ELR (cell line): ENCODE measurements at regions not wholly inside any gene's neighbourhood (a gene's known extent, or its start where the extent isn't known, plus 50 kb on each side); places are given as distances from the start of the nearest gene placed in this dataset.
A peak's percentile ranks its signal among the peaks of the same experiment; 100 is the strongest.

Source experiments
- DNase-seq: peaks from one replicate; pipeline ENCODE4 v3.0.0-alpha.2; 2015; ENCODE audit warnings: low read depth

DNA sequence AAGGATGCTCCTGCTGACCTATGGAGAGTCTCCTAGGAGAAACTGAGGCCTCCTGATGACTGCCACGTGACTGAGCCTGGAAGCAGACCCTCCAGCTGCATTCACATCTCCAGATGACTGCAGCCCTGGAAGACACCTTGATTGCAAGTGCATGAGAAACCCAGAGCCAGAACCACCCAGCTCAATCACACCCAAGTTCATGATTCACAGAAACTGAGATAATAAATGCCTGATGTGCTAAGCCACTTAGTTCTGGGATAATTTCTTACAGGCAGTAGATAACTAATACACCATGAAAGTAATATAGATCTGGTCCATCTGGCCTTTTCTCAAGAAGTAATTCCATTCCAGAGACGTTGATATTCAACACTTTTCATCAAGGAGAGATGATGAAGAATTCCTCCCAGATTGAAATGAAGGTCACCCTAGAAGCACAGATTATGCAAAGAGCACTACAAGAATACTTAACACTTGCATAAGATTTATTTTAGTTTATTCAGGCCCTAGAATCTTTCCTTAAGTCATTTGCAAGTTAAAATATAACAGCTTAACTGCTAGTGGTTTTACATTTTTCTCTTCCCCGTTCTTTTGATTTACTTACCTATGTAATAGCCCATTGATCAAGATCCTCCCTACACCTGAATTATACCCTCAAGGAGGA lies 208.2 kb upstream of the INHBA start:
- no peak for DNase-seq

DNA sequence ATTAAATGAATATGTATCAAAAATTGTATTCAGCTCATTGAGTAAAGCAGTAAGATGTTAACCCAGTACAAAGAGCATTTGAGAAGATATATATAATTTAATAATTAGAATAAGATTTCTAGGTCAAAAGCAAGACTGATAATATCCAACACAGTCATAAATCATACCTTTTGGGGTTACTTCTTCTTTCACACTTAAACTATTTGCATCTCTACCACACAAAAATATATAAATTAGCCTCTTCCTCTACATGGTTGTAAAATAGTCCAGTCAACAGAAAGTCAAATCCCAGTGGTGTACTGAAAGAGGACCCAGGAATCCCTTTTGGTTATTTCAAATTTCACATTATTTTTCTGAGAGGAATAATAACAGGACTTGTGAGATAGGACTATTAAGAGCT lies 204.6 kb upstream of the INHBA start:
- DNase-seq: no peak

DNA sequence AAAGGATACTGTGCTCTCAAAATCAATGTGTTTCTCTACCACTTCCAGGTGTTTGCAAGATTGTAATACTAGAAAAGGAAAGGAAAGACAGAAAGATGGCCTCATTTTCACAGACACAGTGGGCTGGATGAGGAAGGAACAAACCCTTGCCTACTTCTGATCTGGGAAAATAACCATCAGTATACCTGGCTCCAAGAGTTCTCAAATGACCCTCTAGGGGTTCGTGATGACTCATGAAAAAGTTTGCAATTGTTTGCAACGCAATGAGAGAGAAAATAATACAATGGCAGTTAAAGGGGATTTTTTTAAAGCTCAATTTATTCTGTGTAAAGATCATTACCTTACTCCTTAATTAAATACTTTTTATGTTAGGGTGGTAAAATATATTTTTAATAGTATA lies 197.6 kb upstream of the INHBA start:
- no peak for DNase-seq

DNA sequence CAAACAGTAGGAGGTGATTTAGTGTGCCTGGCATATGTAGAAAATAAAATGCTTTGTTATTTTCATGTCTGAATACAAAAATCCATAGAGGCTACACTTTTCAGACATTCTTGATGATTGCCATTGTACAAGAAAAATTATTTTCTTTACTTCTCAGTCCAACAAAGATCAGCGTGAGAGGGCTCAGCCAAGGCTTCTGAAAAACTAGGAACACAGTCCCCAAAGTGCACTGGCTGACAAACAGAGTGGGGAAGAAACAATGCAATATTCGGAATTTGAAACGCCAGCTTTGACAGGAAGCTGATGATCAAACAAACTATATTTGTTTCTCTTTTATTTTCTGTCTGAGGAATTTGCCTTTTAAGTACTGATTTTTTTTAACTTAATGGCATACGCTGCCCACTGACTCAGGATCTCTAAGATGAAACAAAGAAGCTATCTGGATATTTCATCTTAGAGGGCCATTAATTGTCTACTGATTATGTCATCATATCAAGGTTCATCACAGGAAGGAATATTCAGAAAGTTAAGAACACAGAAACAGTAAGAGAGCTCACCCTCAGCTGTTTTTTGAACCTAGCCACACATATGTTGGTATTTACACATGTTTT lies 197.0 kb upstream of the INHBA start:
- DNase-seq: no peak

DNA sequence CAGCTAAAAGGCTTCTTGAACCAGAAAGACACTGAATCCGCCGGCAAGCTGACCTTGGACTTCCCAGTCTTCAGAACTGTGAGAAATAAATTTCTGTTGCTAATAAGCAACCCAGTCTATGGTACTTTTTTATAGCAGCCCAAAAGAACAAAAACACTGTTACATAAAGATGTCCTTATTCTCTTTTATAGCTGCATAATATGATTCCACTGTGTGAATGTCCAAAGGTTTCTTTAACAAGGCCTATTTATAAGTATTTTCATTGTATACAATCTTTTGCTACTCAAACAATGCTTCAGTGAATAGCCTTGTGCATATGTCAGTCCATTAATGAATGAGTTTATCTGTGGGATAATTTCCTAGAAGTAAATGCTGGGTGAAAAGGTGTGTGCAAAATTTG lies 190.8 kb upstream of the INHBA start:
- no peak for DNase-seq

DNA sequence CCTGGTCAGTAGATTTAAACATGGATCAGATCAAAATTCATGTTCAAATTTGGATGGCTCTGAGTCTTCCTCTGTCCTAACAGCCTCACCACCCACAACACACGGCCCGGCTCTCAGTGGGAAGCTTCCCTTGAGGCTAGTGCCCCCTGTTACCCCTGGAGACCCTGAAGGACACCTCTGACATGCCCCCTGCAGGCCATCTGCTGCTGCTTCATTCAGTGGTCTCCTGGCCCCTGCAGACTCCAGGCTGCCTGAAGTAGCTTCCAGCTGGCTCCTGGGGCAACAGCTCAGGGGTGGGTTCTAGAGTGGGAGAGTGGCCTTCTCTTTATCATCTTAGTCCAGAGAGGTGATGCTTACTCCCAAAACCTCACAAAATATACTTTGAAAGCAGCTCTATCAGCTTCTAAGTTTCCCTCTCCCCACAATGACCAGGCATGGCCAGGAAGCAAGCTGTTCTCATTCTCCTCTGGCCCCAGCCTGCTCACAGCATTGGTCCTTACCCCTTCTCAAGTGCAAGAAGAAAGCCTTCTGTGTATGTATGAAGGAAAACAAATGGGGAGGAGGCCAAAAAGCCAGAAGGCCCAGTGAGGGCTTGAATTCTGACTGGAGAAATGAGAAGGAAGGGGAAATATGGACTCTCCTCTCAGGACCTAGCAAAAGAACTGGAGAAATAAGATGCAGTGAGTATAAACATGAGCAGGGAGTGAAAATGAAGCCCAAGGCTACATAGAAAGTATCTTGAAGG lies 189.6 kb upstream of the INHBA start:
- no peak for DNase-seq

DNA sequence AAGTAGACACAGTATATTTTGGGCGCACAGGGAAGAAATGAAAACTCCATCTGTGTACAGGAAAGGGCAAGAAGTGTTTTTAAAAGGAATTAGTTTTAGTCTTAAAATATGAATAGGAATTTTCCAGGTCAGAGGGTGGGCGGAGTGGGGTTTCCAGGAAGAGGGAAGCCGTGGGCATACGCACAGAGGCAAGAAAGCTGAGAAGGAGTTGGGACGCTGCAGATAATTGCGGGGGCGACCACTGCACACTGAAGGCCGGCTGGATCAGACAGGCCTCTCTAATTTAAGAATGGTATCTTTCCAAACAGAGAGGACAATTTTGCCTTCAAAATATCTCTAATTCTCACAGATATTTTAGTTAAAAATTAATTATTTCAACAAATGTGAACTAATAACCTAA lies 189.1 kb upstream of the INHBA start:
- no peak for DNase-seq

DNA sequence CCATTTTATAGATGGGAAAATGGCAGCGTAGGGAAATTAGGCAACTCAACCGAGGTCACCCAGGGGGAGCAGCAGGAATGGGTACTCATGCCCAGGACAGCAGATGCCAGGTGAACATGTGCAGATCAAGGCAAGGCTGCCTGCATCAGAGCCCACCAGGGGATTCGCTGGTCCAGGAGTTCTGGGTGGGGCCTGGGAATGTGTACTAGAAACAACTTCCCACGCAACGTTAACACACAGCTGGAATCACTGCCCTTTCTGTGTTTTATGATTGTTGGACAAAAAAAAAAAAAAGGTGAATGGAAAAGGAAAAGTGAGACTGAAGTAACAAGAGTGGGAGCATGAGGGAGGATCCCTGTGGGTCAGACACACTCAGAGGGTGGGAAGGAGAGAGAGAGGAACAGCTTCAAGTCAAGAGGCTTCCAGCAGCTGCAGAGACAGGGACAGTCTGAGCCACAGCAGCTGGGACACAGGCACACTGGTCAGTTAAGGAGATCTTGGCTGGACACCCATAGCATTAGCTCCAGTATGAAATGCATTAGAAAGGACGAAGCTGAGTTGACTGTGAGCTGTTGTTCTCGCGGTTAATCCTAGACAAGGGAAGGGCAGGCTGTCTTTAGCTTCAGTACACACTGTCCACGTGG lies 187.9 kb upstream of the INHBA start:
- DNase-seq: no peak

DNA sequence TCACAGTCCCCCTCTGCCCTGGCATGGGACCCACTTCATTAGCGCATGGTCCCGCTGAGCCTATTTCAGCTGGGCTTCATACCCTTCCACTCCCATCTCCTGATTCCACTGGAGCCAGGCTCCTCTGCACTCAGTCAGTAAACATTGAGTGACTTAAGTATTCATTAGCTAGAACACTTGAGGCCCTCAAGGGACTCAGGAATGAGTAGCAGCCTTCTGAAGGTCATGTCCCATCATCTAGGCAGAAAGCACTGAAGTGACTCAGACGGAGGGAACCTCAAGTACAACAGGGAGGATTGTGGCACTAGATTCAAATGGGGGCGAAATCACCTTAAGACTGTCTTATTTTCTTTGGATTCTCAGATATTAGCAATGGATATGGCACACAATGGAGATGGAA lies 186.6 kb upstream of the INHBA start:
- DNase-seq: no peak

DNA sequence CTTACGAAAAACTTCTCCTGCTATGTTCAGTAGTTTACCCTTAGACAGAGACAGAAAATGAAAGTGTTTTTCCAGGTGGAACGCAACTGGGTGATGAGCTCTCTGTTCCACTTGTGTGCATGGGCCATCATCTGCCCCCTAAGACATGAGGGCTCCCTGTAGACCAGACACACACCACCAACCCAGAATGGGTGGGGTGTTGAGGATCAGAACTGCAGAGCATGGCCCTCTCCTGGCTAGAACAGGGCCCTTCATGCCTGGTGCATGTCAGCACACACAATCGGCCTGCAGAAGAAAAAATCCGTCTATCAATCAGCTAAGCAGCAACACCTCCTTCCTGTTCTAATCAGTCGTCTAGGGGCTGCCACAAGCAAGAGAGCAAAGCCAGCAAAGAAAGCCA lies 186.2 kb upstream of the INHBA start:
- no peak for DNase-seq

DNA sequence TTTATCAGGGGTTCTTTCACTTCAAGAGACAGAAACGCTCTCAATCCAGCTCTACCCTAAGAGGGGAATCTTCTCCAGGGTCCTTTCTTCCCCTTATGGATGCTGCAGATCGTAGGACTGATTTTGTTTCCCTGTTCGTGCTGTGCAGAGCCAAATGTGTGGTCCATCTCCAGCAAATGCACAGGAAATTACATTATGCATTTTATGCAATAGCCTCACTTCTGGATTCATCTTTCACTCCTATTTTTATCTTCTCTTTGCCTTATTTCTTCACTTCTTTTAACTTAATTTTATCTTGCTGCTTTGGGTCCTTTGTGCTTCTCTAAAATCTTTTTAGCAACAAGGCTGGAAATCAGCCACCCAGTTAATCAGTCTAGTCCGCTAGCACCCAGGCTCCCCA lies 184.5 kb upstream of the INHBA start:
- no peak for DNase-seq

DNA sequence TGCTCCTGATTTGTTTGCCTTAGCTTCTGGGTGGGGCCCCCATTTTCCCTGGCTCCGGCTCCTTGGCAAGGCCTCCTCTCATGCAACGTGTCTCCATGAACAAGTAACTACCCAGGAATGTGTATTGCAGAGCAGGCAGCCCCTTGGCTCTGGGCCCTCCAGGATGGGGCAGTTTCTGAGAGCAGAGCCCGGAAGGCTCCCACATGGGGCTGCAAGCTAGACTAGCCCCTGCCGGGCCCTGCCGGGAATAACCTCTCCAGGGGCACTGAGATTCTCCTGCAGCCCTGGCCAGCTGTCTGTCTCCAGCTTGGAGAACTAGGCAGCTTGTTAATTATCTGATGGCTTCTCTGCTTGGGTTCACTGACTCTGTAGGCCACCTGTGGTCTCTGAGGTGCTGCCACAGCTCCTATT lies 184.0 kb upstream of the INHBA start:
- DNase-seq: peak; percentile 95

DNA sequence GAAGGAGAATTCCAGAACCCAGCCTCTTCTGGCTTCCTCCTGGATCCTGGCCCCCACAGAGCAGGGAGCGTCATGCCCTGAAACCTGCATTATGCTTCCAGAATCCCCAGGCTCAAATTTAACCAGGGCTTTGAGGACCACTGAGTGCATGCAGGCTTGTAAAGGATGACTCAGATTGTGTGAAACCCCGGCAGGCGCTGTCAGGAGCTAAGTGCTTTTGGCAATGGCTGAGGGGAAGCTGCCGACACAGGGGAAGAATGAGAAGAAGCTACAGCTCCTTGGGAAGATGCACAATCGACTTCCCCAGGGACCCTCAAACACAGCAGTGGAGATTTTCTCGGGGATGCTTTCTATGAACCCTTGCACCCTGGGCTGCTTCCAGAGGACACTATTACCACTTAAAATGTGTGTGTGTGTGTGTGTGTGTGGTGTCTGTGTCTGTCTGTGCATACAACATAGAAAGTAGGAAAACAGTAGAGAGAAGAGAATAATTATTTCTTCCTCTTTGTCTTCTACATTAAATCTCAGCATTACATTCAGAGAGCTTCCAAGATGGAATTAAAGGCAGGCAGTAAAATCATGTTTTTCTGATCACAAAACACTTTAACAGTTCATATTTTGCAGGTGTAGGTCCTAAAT lies 183.5 kb upstream of the INHBA start:
- DNase-seq: peak; percentile 91

DNA sequence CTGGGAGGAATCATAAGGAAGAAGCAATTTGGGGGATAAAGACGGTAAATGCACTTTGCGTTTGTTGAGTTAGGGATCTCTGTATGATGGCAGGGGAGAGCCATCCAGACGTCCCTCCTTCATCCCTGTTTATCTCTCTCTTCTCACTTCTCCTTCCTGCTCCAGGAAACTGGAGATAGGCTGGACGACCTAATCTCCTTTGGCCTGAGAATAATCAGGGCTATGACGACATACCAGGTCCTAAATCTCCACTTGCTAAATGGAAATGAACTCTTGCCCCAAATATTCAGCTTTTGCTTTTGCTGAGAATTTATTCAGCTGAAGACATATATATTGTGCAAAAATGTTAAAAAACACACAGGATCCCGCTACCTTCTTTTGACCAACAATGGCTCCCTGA lies 182.9 kb upstream of the INHBA start:
- no peak for DNase-seq

DNA sequence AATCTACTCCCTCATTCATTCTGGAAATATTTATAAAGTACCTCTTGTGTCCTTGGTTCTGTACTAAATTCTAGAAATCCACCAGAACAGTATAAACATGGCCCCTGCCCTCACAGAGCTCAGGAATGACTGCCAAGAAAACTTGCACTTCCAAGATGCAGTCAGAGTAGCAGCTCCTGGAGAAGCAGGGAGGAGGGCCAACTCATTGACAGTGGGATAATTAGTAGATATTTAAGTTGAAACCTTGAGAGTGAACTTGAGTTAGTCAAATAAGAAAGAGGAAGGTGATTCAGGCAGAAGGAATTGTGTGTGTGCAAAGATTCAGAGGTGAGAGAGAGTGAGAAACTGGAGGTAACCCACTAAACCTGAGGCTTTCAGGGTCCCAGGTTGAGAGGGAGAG lies 182.2 kb upstream of the INHBA start:
- peak; percentile 68 for DNase-seq

DNA sequence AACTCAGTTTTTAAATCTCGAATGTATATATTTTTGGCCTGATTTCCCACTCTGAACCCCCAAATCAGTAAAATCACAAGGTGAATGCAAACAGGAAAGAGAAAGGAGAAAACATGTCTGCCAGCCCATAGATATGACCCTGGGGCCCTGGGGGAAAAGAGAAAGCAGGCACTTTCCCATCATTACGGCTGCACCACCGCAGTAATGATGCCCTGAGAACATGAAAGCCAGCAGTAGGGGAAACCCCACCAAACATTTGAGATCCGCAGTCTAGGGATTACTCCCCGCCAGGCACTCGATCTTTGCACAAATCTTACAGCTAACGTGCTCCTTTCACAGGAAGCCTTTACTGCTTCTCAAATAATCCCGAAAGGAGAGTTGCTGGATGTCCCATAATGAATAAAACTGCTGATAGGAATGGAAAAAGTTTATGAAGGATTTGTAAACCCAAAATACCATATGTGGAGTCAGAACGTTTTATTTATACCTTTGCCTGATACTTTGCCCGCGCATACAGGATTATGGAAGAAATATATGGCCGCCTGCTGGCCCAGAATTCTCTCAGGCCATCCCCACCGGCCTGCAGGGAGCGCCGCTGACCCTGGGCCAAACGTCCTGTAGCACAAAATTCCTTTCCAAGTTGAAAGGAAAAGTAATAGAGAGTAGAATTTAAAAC lies 180.0 kb upstream of the INHBA start:
- no peak for DNase-seq

DNA sequence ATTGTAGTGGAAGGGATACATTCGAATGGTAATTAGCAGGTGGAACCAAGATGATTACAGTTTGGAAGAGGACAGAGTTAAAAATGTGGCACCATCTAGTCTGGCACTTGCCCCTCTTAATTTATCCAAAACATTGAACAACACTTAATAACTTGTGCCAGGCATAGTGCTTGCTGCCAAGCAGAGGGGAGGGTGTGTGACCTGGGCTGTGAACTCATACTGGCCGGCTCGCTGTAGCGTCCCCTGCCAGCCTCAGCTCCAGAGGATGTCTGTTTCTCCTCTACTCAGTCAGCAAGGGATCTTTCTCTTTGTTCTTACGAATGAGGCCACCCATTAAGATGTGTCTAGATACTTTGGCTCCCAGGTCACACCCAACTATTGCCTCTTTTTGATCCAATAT lies 179.4 kb upstream of the INHBA start:
- no peak for DNase-seq

DNA sequence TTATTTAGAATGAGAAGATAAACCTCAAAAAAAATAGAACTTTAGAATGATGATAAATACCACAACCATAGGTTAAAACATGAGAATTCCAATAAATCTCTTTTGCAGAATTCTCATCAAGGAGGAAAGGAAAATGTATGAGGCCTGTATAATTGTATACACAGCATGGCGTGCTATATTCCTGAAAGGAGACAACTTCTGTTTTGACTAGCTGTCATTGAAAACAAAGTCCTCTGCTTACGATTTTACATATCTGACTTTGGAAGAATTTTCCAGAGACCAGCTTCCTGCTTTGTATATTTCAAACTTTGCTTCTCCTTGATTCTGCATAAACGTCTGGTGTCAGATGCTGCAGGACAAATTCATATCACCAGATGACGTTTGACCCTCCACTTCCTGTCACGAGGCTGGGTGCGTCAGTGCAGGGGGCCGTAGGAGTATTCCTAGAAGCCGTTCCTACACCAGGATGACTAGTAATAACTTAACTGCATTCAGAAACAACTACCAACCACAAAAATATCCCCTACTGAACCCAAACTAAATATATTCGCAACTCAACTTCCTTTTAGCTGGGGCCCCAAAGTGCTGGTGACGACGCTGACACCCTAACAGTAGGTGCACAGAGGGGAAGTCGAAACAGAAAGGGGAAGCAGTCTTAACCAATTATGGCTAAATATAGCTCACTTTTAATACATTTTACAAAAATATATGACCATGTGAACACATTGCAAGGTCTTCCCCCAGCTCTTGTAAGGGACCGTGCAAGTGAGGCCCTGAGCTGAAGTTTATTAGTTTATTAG lies 178.6 kb upstream of the INHBA start:
- no peak for DNase-seq

DNA sequence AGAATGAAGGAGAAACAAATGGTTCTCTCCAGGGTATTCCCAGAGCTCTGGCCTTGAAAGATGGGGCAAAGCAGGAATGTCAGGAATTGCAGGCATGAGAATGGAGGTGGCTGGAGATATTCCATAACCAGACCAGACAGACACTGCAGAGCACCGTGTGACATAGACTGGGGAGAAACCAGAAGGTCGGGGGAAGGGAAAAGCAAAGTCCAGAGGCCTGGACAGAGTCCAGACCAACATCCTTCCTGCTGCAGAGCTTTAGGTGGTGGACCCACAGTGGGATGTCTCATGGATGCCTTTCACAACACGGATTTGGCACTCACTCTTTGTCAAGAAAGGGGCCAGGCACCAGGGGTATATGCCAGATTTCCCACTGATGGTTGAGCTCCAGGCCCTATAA lies 177.2 kb upstream of the INHBA start:
- DNase-seq: peak; percentile 81

DNA sequence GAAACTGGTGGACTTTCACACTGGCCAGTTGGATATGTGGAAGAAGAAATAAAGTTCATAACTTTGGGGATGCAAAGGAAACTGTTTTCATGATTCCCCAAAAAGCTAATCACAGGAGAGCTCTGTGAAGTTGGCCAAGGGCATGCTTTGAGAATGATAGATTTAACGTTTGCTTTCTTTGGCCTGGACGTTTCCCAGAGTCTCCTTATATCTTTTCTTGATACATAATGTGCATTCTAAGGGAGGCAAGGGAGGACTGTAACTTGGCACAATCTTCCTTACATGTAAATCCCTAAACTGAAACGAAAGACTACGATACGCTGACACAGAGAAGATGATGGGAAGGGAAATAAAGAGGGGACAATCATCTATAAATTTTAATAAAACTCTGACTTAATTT lies 176.5 kb upstream of the INHBA start:
- no peak for DNase-seq
